Stomach (tissue), 8 donors: ENCODE measurements at regions not wholly inside any gene's neighbourhood (a gene's known extent, or its start where the extent isn't known, plus 50 kb on each side); places are given as distances from the start of the nearest gene placed in this dataset.

Source experiments
- DNase-seq, 2 donors: peaks; one replicate each; pipeline versions ENCODE4 v3.0.0 to v3.0.0-alpha.2; 2013 to 2019
- H3K27ac ChIP-seq, 5 donors: fragments of 200-600 bp in 4 of 5; sonication (generic) in 4 of 5; one replicate each; pipeline ENCODE4 v1.5.1; 2013 to 2019; ENCODE audit warnings: mild to moderate bottlenecking in 1 of 5, moderate library complexity in 1 of 5
- H3K27me3 ChIP-seq, 3 donors: fragments of 200-600 bp; sonication (generic); one replicate each; pipeline ENCODE4 v1.5.1; 2017 to 2019; ENCODE audit warnings: mixed run types in 1 of 3
- H3K36me3 ChIP-seq, 4 donors: fragments of 200-600 bp; sonication (generic); 1 replicate in 3 of 4; 2 replicates in 1 of 4; pipeline ENCODE4 v1.5.1; 2016 to 2019
- H3K4me1 ChIP-seq, 4 donors: fragments of 200-600 bp; sonication (generic); one replicate each; pipeline ENCODE4 v1.5.1; 2016 to 2019
- H3K4me3 ChIP-seq, 4 donors: fragments of 200-600 bp; sonication (generic) in 3 of 4; one replicate each; pipeline ENCODE4 v1.5.1; 2016 to 2019; ENCODE audit warnings: mild to moderate bottlenecking in 1 of 4
- H3K9me3 ChIP-seq, 4 donors: fragments of 200-600 bp; sonication (generic); one replicate each; pipeline ENCODE4 v1.5.1; 2016 to 2019
- CTCF ChIP-seq, 7 experiments: fragments of 450-650 bp in 4 of 7; fragments of 200-600 bp in 3 of 7; sonication (generic) in 3 of 7; IDR thresholded peaks; one replicate each; pipeline ENCODE4 v1.5.1; 2016 to 2019; ENCODE audit warnings: antibody characterized with exemption in 7 of 7, control low read depth in 2 of 7, mild to moderate bottlenecking in 1 of 7
- EP300 ChIP-seq: sonication (generic); formaldehyde crosslinking; IDR thresholded peaks from one replicate; pipeline ENCODE4 v1.6.1; 2017; ENCODE audit warnings: antibody characterized with exemption
- POLR2A ChIP-seq, 4 donors: fragments of 450-650 bp; IDR thresholded peaks; one replicate each; pipeline ENCODE4 v1.6.1; 2016; ENCODE audit warnings: antibody characterized with exemption in 4 of 4, control low read depth in 2 of 4, mild to moderate bottlenecking in 1 of 4, moderate library complexity in 1 of 4
- POLR2AphosphoS5 ChIP-seq, 3 donors: sonication (generic); formaldehyde crosslinking; IDR thresholded peaks; one replicate each; pipeline ENCODE4 v1.6.1; 2016; ENCODE audit warnings: antibody characterized with exemption in 3 of 3
- WGBS, 5 donors: extraction: QIAGEN DNeasy Blood & Tissue Kit in 3 of 5; methylation state at CpG; one replicate each; pipeline versions ENCODE4 v1.1.5 to v1.1.7; 2013 to 2018; 5-methylcytosine and 5-hydroxymethylcytosine counted together
- intact Hi-C: fragments of 100-400 bp; cut with DNase I; formaldehyde crosslinking; loops from one replicate; pipeline ENCODE4 v1.15.1; 2023; ENCODE audit warnings: low total_unique reads
- donor health status: healthy with polysubstance abuse.
- donor health status: Bipolar disorder and iron deficiency.
- donor health status: healthy.

GRCh38 chr9:29390859-29391258, 1817.6 kb upstream of the C9orf72 start:
- TF ChIP-seq CTCF (IDR thresholded peaks at IDR 0.05) (no peak), POLR2AphosphoS5 (IDR thresholded peaks at IDR 0.05) (no peak), POLR2A (IDR thresholded peaks at IDR 0.05) (no peak), EP300 (no peak)
- no peak for DNase-seq
- WGBS, 5 donors = 74 to 84% (median 80%) methylated on average over 1 of the region's 1 CpG
- intact Hi-C loops = no loop called here
- no peaks in the 10 kb centered on the region for H3K27me3 ChIP-seq
- no peak overlapping the region for H3K27ac ChIP-seq
- H3K4me3 ChIP-seq = no peak overlapping the region
- H3K36me3 ChIP-seq = no peaks in the 10 kb centered on the region
- no peaks in the 10 kb centered on the region for H3K4me1 ChIP-seq
- no peaks in the 10 kb centered on the region for H3K9me3 ChIP-seq

- Histone ChIP-seq H3K4me3 (no peak overlapping the region), H3K4me1 (no peaks in the 10 kb centered on the region), H3K9me3 (no peaks in the 10 kb centered on the region), H3K36me3 (no peaks in the 10 kb centered on the region), H3K27ac (no peak overlapping the region), H3K27me3 (no peaks in the 10 kb centered on the region)
- DNase-seq = peak in 1 of 2 donors; percentile 1
- intact Hi-C loops = no loop called here
- TF ChIP-seq EP300 = no peak
- TF ChIP-seq POLR2AphosphoS5 (IDR thresholded peaks at IDR 0.05) = no peak
- TF ChIP-seq POLR2A (IDR thresholded peaks at IDR 0.05) = no peak
- TF ChIP-seq CTCF (IDR thresholded peaks at IDR 0.05) = no peak
- 67 to 90% (median 80%) methylated on average over 2 of the region's 2 CpGs for WGBS, 5 donors
Measured at GRCh38 chr9:29393064-29393463, 1819.8 kb upstream of the C9orf72 start.

- H3K4me1 ChIP-seq = no peaks in the 10 kb centered on the region
- no peak for DNase-seq
- H3K27me3 ChIP-seq = no peaks in the 10 kb centered on the region
- WGBS, 5 donors = 70 to 90% (median 81%) methylated on average over 1 of the region's 1 CpG
- no peak for TF ChIP-seq POLR2AphosphoS5 (IDR thresholded peaks at IDR 0.05)
- no peak for TF ChIP-seq POLR2A (IDR thresholded peaks at IDR 0.05)
- no peak for TF ChIP-seq EP300
- no peak for TF ChIP-seq CTCF (IDR thresholded peaks at IDR 0.05)
- no peak overlapping the region for H3K4me3 ChIP-seq
- H3K36me3 ChIP-seq = no peaks in the 10 kb centered on the region
- H3K9me3 ChIP-seq = no peaks in the 10 kb centered on the region
- H3K27ac ChIP-seq = no peak overlapping the region
- intact Hi-C loops = no loop called here
Measured at GRCh38 chr9:29394855-29395254, 1821.6 kb upstream of the C9orf72 start.

GRCh38 chr9:29397148-29397547, 1823.9 kb upstream of the C9orf72 start:
- no peak for DNase-seq
- no peaks in the 10 kb centered on the region for H3K36me3 ChIP-seq
- 72 to 82% (median 79%) methylated on average over 3 of the region's 3 CpGs for whole genome bisulfite sequencing, 5 donors
- no peaks in the 10 kb centered on the region for H3K4me1 ChIP-seq
- H3K9me3 ChIP-seq = no peaks in the 10 kb centered on the region
- H3K27ac ChIP-seq = no peak overlapping the region
- no peak for TF ChIP-seq POLR2A (IDR thresholded peaks at IDR 0.05)
- TF ChIP-seq POLR2AphosphoS5 (IDR thresholded peaks at IDR 0.05) = no peak
- TF ChIP-seq CTCF (IDR thresholded peaks at IDR 0.05) = no peak
- no peak for TF ChIP-seq EP300
- no peak overlapping the region for H3K4me3 ChIP-seq
- intact Hi-C loops = no loop called here
- no peaks in the 10 kb centered on the region for H3K27me3 ChIP-seq
